ENCODE measurements at regions not wholly inside any gene's neighbourhood (a gene's known extent, or its start where the extent isn't known, plus 50 kb on each side); places are given as distances from the start of the nearest gene placed in this dataset.
"Not testable (repeated sequence)": the region's sequence is repeated elsewhere in the genome, so short reads cannot be mapped to it uniquely, and the experiment has no call there.

DNA sequence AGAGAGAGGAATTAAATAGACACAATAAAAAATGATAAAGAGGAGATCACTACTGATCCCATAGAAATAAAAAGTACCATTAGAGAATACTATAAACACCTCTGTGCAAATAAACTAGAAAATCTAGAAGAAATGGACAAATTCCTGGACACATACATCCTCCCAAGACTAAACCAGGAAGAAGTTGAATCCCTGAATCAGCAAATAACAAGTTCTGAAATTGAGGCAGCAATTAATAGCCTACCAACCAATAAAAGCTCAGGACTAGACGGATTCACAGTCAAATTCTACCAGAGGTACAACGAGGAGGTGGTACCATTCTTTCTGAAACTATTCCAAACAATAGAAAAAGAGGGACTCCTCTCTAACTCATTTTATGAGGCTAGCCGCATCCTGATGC, 862.7 kb upstream of the NRXN1 start:
- no CpG with 5 or more reads among the region's 3 CpGs for WGBS (ENCODE audit: insufficient coverage, low lambda C conversion rate)

DNA sequence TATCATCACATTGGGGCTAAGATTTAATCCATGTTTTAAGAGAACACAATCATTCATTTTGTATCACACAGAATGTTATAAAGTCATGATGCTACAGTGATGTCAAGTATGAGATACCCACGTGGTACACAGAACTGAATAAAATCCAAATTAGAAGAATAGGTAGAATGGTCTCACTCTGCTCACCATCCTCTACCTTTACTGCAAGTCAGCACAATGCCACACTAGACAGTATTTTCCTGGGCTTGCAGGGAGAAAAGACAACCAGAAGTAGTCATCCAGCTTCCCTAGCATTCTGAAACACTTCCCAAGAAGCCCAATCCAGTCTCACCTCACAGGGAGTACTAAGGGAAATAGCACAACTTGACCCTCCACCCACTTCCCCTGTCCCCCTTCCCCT, 856.2 kb upstream of the NRXN1 start:
- Histone ChIP-seq H3K36me3 (ENCODE audit: control insufficient read depth, insufficient read depth, low read length) (no peaks in the 10 kb centered on the region), H3K4me3 (ENCODE audit: low read length) (no peak overlapping the region), H3K9me3 (ENCODE audit: control insufficient read depth, low read depth, low read length) (peaks cover 5% of the 10 kb centered on the region), H3K4me1 (ENCODE audit: control insufficient read depth, insufficient read depth, low read length) (no peaks in the 10 kb centered on the region), H3K27me3 (ENCODE audit: control insufficient read depth, insufficient read depth, low read length) (no peaks in the 10 kb centered on the region), H3K27ac (ENCODE audit: low read length) (no peak overlapping the region)
- DNase-seq: no peak
- WGBS (ENCODE audit: insufficient coverage, low lambda C conversion rate): no CpG with 5 or more reads among the region's 1 CpG

More for the DNA sequence above, 862.7 kb upstream of the NRXN1 start:
- H3K27me3 ChIP-seq (ENCODE audit: control insufficient read depth, insufficient read depth, low read length); H3K9me3 ChIP-seq (ENCODE audit: control insufficient read depth, low read depth, low read length); H3K4me1 ChIP-seq (ENCODE audit: control insufficient read depth, insufficient read depth, low read length); H3K36me3 ChIP-seq (ENCODE audit: control insufficient read depth, insufficient read depth, low read length); H3K4me3 ChIP-seq (ENCODE audit: low read length); H3K27ac ChIP-seq (ENCODE audit: low read length); DNase-seq: not testable (repeated sequence)

DNA sequence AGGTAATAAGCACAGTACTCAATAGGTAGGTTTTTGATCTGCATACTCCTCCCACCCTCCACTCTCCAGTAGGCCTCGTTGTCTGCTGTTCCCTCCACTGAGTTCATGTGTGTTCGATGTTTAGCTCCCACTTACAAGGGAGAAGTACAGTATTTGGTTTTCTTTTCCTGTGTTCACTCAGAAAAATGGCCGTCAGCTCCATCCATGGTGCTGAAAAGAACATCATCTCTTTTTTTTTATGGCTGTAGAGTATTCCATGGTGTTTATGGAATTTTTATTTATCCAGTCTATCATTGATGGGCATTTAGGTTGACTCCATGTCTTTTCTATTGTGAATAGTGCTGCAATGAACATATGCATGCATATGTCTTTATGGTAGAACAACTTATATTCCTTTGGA, 849.7 kb upstream of the NRXN1 start:
- Histone ChIP-seq H3K27me3 (ENCODE audit: control insufficient read depth, insufficient read depth, low read length) (no peaks in the 10 kb centered on the region), H3K36me3 (ENCODE audit: control insufficient read depth, insufficient read depth, low read length) (no peaks in the 10 kb centered on the region), H3K27ac (ENCODE audit: low read length) (no peak overlapping the region), H3K4me3 (ENCODE audit: low read length) (no peak overlapping the region), H3K9me3 (ENCODE audit: control insufficient read depth, low read depth, low read length) (no peaks in the 10 kb centered on the region), H3K4me1 (ENCODE audit: control insufficient read depth, insufficient read depth, low read length) (no peaks in the 10 kb centered on the region)
- WGBS (ENCODE audit: insufficient coverage, low lambda C conversion rate): 80% methylated on average over 2 of the region's 3 CpGs
- DNase-seq: no peak

DNA sequence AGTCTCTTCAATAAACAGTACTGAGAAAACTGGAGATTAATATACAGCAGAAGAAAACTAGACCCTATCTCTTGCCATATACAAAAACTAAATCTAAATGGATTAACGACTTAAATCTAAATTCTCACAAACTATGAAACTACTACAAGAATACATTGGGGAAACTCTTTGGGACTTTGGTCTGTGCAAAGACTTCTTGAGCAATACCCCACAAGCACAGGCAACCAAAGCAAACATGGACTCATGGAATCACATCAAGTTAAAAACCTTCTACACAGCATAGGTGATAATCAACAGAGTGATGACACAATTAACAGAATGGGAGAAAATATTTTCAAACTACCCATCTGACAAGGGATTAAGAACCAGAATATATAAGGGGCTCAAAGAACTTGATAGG, 848.2 kb upstream of the NRXN1 start:
- Histone ChIP-seq H3K36me3 (ENCODE audit: control insufficient read depth, insufficient read depth, low read length) (no peaks in the 10 kb centered on the region), H3K27ac (ENCODE audit: low read length) (no peak overlapping the region), H3K9me3 (ENCODE audit: control insufficient read depth, low read depth, low read length) (no peaks in the 10 kb centered on the region), H3K4me3 (ENCODE audit: low read length) (no peak overlapping the region), H3K27me3 (ENCODE audit: control insufficient read depth, insufficient read depth, low read length) (no peaks in the 10 kb centered on the region), H3K4me1 (ENCODE audit: control insufficient read depth, insufficient read depth, low read length) (no peaks in the 10 kb centered on the region)
- no peak for DNase-seq
- no CpG with 5 or more reads among the region's 1 CpG for WGBS (ENCODE audit: insufficient coverage, low lambda C conversion rate)

DNA sequence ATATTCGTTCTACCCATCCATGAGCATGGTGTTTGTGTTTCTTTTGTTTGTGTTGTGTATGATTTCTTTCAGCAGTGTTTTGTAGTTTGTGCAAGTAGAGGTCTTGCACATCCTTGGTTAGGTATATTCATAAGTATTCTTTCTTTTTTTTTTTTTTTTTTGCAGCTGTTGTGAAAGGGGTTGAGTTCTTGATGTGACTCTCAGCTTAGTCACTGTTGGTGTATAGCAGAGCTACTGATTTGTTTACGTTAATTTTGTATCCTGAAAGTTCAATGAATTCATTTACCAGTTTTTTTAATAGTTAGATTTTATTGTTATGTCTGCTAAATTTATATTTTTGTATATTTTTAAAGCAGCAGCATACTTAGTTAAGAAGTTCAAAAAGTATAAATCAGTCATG, 834.4 kb upstream of the NRXN1 start:
- Histone ChIP-seq H3K4me1 (ENCODE audit: control insufficient read depth, insufficient read depth, low read length) (no peaks in the 10 kb centered on the region), H3K9me3 (ENCODE audit: control insufficient read depth, low read depth, low read length) (no peaks in the 10 kb centered on the region), H3K36me3 (ENCODE audit: control insufficient read depth, insufficient read depth, low read length) (no peaks in the 10 kb centered on the region), H3K4me3 (ENCODE audit: low read length) (no peak overlapping the region), H3K27ac (ENCODE audit: low read length) (no peak overlapping the region), H3K27me3 (ENCODE audit: control insufficient read depth, insufficient read depth, low read length) (no peaks in the 10 kb centered on the region)
- DNase-seq: no peak
- 100% methylated on average over 1 of the region's 2 CpGs for WGBS (ENCODE audit: insufficient coverage, low lambda C conversion rate)

DNA sequence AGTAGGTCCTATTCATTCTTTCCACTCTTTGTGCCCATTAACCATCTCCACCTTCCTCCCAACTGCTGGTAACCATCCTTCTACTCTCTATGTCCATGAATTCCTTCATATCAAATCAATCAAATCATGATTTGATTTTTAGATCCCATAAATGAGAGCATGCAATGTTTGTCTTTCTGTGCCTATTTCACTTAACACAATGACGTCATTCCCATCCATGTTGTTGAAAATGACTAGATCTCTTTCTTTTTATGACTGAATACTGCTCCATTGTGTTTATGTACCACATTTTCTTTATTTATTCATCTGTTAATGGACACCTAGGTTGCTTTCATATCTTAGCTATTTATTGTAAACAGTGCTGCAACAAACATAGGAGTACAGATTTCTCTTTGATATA, 827.3 kb upstream of the NRXN1 start:
- 89% methylated on average over 1 of the region's 1 CpG for WGBS (ENCODE audit: insufficient coverage, low lambda C conversion rate)
- Histone ChIP-seq H3K27ac (ENCODE audit: low read length) (no peak overlapping the region), H3K9me3 (ENCODE audit: control insufficient read depth, low read depth, low read length) (no peaks in the 10 kb centered on the region), H3K36me3 (ENCODE audit: control insufficient read depth, insufficient read depth, low read length) (no peaks in the 10 kb centered on the region), H3K4me3 (ENCODE audit: low read length) (no peak overlapping the region), H3K4me1 (ENCODE audit: control insufficient read depth, insufficient read depth, low read length) (no peaks in the 10 kb centered on the region), H3K27me3 (ENCODE audit: control insufficient read depth, insufficient read depth, low read length) (no peaks in the 10 kb centered on the region)
- no peak for DNase-seq

DNA sequence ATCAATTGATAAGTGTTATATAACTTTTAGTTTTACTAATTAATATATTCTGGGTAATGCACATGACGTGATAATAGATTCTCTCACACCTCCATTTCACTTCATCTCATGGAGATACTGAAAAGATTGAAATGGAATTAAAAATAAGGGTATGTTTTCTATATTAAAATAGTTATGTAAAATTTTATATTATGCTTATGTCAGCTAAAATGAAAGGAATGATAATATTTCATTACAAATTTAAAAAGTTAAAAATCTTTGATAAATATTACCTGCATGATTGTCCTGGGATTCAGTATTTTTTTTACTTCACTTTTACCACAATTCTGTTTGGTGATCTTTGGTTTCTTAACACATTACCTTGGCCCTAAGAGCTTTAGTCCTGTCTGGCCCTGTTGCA, 823.8 kb upstream of the NRXN1 start:
- H3K27ac ChIP-seq (ENCODE audit: low read length): no peak overlapping the region
- no peak overlapping the region for H3K4me3 ChIP-seq (ENCODE audit: low read length)
- H3K36me3 ChIP-seq (ENCODE audit: control insufficient read depth, insufficient read depth, low read length): no peaks in the 10 kb centered on the region
- no peak for DNase-seq
- 100% methylated on average over 1 of the region's 1 CpG for WGBS (ENCODE audit: insufficient coverage, low lambda C conversion rate)
- H3K4me1 ChIP-seq (ENCODE audit: control insufficient read depth, insufficient read depth, low read length): no peaks in the 10 kb centered on the region
- H3K9me3 ChIP-seq (ENCODE audit: control insufficient read depth, low read depth, low read length): no peaks in the 10 kb centered on the region
- H3K27me3 ChIP-seq (ENCODE audit: control insufficient read depth, insufficient read depth, low read length): no peaks in the 10 kb centered on the region

DNA sequence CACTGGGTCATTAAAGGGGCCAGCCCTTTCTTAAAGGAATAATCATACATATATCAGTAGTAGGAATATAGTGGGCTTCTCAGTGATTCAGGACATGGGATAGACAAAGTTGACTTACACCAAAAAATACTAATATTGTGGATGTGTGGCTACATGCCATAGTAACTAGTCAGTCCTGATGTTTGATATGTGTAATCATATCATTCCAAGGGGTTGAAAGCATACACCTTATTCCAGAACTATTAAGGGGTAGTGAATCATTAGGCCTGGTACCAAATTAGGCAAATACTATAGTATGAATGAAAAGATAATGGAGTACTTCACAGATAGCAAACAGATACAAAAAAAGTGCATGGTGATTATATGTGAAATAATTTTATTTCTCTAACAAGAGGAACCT, 814.9 kb upstream of the NRXN1 start:
- no peaks in the 10 kb centered on the region for H3K36me3 ChIP-seq (ENCODE audit: control insufficient read depth, insufficient read depth, low read length)
- H3K9me3 ChIP-seq (ENCODE audit: control insufficient read depth, low read depth, low read length): peaks cover 4% of the 10 kb centered on the region
- no peak overlapping the region for H3K4me3 ChIP-seq (ENCODE audit: low read length)
- no peaks in the 10 kb centered on the region for H3K4me1 ChIP-seq (ENCODE audit: control insufficient read depth, insufficient read depth, low read length)
- no peak overlapping the region for H3K27ac ChIP-seq (ENCODE audit: low read length)
- DNase-seq: no peak
- no peaks in the 10 kb centered on the region for H3K27me3 ChIP-seq (ENCODE audit: control insufficient read depth, insufficient read depth, low read length)

DNA sequence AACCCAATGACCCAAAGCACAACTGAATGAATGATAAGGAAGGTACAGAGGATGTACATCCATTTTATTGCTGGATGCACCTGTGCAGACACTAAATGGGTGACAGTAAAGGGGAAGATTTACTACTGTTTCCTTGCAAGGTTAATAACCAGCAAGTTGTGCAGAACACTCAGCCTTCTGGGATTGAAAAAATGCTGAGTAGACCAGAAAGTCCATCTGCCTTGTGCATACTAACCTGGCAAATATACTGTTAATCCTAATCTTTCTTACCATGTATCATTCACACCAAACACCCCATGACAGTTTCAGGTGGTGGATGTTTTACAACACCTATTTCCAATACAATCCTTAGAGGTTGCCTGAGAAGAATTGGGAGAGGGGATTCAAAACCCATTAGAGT, 814.1 kb upstream of the NRXN1 start:
- Histone ChIP-seq H3K4me1 (ENCODE audit: control insufficient read depth, insufficient read depth, low read length) (no peaks in the 10 kb centered on the region), H3K9me3 (ENCODE audit: control insufficient read depth, low read depth, low read length) (peaks cover 4% of the 10 kb centered on the region), H3K4me3 (ENCODE audit: low read length) (no peak overlapping the region), H3K36me3 (ENCODE audit: control insufficient read depth, insufficient read depth, low read length) (no peaks in the 10 kb centered on the region), H3K27ac (ENCODE audit: low read length) (no peak overlapping the region), H3K27me3 (ENCODE audit: control insufficient read depth, insufficient read depth, low read length) (no peaks in the 10 kb centered on the region)
- no peak for DNase-seq

DNA sequence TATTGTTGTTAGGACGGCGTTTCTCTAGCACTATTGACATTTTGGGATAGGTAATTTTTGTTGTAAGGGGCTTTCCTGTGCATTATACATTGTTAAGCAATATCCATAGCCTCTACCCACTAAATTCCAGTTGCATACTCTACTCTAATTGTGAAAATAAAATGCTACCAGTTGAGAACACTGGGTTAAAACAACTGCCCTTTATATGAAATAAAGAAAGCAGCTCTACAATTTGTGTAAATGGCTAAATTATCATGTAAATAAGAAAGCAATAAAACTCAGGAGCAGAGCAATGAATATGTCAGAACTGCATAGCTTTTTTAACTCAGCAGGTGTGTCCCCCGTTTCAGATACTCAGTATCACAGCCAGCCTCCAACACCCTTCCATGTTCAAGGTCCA, 812.7 kb upstream of the NRXN1 start:
- no peak for DNase-seq
- Histone ChIP-seq H3K36me3 (ENCODE audit: control insufficient read depth, insufficient read depth, low read length) (no peaks in the 10 kb centered on the region), H3K4me3 (ENCODE audit: low read length) (no peak overlapping the region), H3K4me1 (ENCODE audit: control insufficient read depth, insufficient read depth, low read length) (no peaks in the 10 kb centered on the region), H3K9me3 (ENCODE audit: control insufficient read depth, low read depth, low read length) (peaks cover 4% of the 10 kb centered on the region), H3K27ac (ENCODE audit: low read length) (no peak overlapping the region), H3K27me3 (ENCODE audit: control insufficient read depth, insufficient read depth, low read length) (no peaks in the 10 kb centered on the region)
- WGBS (ENCODE audit: insufficient coverage, low lambda C conversion rate): 58% methylated on average over 3 of the region's 3 CpGs

DNA sequence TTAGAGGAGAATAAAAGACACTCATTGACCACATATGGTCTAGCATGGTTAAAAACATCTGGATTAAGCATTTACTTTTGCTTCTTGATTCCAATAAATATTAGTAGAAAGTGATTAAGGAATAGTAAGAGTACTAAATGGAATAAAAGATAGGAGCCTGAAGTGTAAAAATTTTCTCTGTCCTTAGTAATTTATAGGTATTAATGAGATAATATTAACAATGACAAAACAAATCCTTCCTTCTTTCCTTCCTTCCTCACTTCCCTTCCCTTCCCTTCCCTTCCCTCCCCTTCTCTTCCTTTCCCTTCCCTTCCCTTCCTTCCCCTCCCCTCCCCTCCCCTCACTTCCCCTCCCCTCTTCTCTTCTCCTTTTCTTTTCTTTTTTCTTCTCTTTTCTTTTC, 797.5 kb upstream of the NRXN1 start:
- Histone ChIP-seq H3K4me3 (ENCODE audit: low read length) (no peak overlapping the region), H3K27me3 (ENCODE audit: control insufficient read depth, insufficient read depth, low read length) (no peaks in the 10 kb centered on the region), H3K9me3 (ENCODE audit: control insufficient read depth, low read depth, low read length) (no peaks in the 10 kb centered on the region), H3K36me3 (ENCODE audit: control insufficient read depth, insufficient read depth, low read length) (no peaks in the 10 kb centered on the region), H3K4me1 (ENCODE audit: control insufficient read depth, insufficient read depth, low read length) (no peaks in the 10 kb centered on the region), H3K27ac (ENCODE audit: low read length) (no peak overlapping the region)
- no peak for DNase-seq

DNA sequence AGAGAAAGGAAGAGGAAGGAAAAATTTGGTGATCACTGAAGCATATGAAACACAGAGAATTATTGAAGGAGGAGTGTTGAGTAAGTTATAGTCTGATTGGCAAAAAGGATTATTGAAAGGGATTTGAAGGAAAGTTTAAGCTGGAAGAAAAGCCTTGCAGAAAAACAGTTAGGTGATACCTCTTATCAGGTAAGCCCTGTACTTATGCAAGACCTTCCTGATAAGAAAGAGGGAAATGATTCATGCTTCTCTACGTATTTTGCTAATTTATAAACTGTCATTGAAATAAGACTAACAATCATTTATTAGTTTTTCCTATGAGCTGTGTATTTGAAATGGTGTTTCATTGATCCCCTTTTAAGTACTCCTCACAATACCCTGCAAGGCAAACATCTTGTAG, 793.9 kb upstream of the NRXN1 start:
- H3K4me3 ChIP-seq (ENCODE audit: low read length): no peak overlapping the region
- no CpG with 5 or more reads among the region's 1 CpG for WGBS (ENCODE audit: insufficient coverage, low lambda C conversion rate)
- H3K4me1 ChIP-seq (ENCODE audit: control insufficient read depth, insufficient read depth, low read length): no peaks in the 10 kb centered on the region

More for the DNA sequence above, 793.9 kb upstream of the NRXN1 start:
- no peak for DNase-seq
- H3K9me3 ChIP-seq (ENCODE audit: control insufficient read depth, low read depth, low read length): no peaks in the 10 kb centered on the region
- no peak overlapping the region for H3K27ac ChIP-seq (ENCODE audit: low read length)
- H3K36me3 ChIP-seq (ENCODE audit: control insufficient read depth, insufficient read depth, low read length): no peaks in the 10 kb centered on the region
- no peaks in the 10 kb centered on the region for H3K27me3 ChIP-seq (ENCODE audit: control insufficient read depth, insufficient read depth, low read length)

Measured in large intestine (tissue), 3 donors.